ENCODE measurements at regions not wholly inside any gene's neighbourhood (a gene's known extent, or its start where the extent isn't known, plus 50 kb on each side); places are given as distances from the start of the nearest gene placed in this dataset.

DNA sequence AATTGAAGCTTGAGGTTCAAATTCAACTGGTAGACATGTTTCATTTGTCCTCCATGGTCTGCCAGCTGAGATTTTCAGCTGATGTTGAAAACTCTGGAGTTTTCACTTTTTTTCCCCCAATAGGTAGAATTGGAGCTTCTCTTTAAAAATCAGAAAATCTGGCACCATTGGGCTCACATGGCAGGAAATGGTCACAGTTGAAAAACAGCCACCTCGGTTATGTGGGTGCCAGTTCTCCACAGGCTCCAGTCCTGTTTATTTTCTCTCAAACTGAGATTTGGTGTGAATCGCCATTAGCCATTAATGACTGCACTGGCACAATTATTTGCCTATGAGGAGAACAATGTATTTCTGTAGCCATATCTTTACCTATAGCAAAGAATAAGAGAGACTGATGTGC, 171.4 kb upstream of the TFAP2D start:
- H3K36me3 ChIP-seq (ENCODE audit: control insufficient read depth in 2 of 2, insufficient read depth in 1 of 2, low read length in 2 of 2): no peaks in the 10 kb centered on the region
- ChIA-PET CTCF (no interaction called here), POLR2A (no interaction called here)
- H3K9me3 ChIP-seq (ENCODE audit: control insufficient read depth, insufficient read depth, low read depth, low read length): no peaks in the 10 kb centered on the region
- no peak overlapping the region for H3K27ac ChIP-seq (ENCODE audit: extremely low read depth, low read depth, low read length)
- no peak for TF ChIP-seq ZNF404 (tag by site-specific recombination; IDR thresholded peaks at IDR 0.05)
- no peak for TF ChIP-seq TRIM28 (IDR thresholded peaks at IDR 0.05; ENCODE audit: borderline replicate concordance, low read length)
- TF ChIP-seq ZNF701 (tag by site-specific recombination; IDR thresholded peaks at IDR 0.05): no peak
- no peak for TF ChIP-seq ZNF623 (tag by site-specific recombination; IDR thresholded peaks at IDR 0.05)
- no peak for TF ChIP-seq ZNF302 (tag by site-specific recombination; IDR thresholded peaks at IDR 0.05; ENCODE audit: low read depth)
- TF ChIP-seq, protein P1, sequence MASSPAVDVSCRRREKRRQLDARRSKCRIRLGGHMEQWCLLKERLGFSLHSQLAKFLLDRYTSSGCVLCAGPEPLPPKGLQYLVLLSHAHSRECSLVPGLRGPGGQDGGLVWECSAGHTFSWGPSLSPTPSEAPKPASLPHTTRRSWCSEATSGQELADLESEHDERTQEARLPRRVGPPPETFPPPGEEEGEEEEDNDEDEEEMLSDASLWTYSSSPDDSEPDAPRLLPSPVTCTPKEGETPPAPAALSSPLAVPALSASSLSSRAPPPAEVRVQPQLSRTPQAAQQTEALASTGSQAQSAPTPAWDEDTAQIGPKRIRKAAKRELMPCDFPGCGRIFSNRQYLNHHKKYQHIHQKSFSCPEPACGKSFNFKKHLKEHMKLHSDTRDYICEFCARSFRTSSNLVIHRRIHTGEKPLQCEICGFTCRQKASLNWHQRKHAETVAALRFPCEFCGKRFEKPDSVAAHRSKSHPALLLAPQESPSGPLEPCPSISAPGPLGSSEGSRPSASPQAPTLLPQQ (tag by site-specific recombination; IDR thresholded peaks at IDR 0.05): no peak
- TF ChIP-seq RBAK (tag by site-specific recombination; IDR thresholded peaks at IDR 0.05): no peak
- TF ChIP-seq, protein P2, sequence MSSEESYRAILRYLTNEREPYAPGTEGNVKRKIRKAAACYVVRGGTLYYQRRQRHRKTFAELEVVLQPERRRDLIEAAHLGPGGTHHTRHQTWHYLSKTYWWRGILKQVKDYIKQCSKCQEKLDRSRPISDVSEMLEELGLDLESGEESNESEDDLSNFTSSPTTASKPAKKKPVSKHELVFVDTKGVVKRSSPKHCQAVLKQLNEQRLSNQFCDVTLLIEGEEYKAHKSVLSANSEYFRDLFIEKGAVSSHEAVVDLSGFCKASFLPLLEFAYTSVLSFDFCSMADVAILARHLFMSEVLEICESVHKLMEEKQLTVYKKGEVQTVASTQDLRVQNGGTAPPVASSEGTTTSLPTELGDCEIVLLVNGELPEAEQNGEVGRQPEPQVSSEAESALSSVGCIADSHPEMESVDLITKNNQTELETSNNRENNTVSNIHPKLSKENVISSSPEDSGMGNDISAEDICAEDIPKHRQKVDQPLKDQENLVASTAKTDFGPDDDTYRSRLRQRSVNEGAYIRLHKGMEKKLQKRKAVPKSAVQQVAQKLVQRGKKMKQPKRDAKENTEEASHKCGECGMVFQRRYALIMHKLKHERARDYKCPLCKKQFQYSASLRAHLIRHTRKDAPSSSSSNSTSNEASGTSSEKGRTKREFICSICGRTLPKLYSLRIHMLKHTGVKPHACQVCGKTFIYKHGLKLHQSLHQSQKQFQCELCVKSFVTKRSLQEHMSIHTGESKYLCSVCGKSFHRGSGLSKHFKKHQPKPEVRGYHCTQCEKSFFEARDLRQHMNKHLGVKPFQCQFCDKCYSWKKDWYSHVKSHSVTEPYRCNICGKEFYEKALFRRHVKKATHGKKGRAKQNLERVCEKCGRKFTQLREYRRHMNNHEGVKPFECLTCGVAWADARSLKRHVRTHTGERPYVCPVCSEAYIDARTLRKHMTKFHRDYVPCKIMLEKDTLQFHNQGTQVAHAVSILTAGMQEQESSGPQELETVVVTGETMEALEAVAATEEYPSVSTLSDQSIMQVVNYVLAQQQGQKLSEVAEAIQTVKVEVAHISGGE (tag by site-specific recombination; conservative IDR thresholded peaks at IDR 0.05; ENCODE audit: low read depth): no peak
- no peak for TF ChIP-seq ZNF16 (tag by site-specific recombination; IDR thresholded peaks at IDR 0.05; ENCODE audit: low read depth)
- TF ChIP-seq, protein P3, sequence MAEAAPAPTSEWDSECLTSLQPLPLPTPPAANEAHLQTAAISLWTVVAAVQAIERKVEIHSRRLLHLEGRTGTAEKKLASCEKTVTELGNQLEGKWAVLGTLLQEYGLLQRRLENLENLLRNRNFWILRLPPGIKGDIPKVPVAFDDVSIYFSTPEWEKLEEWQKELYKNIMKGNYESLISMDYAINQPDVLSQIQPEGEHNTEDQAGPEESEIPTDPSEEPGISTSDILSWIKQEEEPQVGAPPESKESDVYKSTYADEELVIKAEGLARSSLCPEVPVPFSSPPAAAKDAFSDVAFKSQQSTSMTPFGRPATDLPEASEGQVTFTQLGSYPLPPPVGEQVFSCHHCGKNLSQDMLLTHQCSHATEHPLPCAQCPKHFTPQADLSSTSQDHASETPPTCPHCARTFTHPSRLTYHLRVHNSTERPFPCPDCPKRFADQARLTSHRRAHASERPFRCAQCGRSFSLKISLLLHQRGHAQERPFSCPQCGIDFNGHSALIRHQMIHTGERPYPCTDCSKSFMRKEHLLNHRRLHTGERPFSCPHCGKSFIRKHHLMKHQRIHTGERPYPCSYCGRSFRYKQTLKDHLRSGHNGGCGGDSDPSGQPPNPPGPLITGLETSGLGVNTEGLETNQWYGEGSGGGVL (tag by site-specific recombination; IDR thresholded peaks at IDR 0.05): no peak
- TF ChIP-seq ZNF510 (tag by site-specific recombination; IDR thresholded peaks at IDR 0.05; ENCODE audit: insufficient replicate concordance): no peak
- TF ChIP-seq ZIC2 (tag by site-specific recombination; IDR thresholded peaks at IDR 0.05): no peak
- no peak for TF ChIP-seq ZNF549 (tag by site-specific recombination; IDR thresholded peaks at IDR 0.05)
- no peak overlapping the region for H3K4me3 ChIP-seq (ENCODE audit: low read depth, low read length)
- no peaks in the 10 kb centered on the region for H3K4me1 ChIP-seq (ENCODE audit: control insufficient read depth, insufficient read depth, low read length)

DNA sequence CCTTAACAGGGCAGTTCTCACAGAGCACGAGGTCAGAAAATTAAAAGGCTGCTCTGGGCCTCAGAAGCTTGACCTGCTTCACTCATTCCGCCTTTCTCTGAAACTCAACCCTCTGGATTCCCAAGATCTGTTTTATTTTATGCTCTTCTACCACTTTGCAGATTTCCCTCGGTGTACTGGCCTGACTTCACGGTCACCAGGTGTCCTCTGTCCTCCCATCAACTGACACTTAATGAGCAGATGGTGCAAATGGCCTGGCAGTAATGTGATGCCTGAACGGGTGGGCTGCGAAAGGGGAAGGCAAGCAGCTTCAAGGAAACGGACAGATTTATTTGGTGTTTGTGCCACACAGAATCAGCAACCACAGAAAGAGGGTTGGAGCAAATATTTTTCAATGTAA, 169.7 kb upstream of the TFAP2D start:
- ChIA-PET POLR2A (no interaction called here), CTCF (no interaction called here)
- TF ChIP-seq ZNF624 (tag by site-specific recombination; IDR thresholded peaks at IDR 0.05) (no peak), ZNF76 (tag by site-specific recombination; IDR thresholded peaks at IDR 0.05; ENCODE audit: borderline replicate concordance, low read depth) (no peak), ZNF621 (tag by site-specific recombination; IDR thresholded peaks at IDR 0.05) (no peak), ZNF221 (tag by site-specific recombination; IDR thresholded peaks at IDR 0.05; ENCODE audit: borderline replicate concordance) (no peak), ZNF391 (tag by site-specific recombination; IDR thresholded peaks at IDR 0.05; ENCODE audit: borderline replicate concordance, low read depth) (no peak), ZSCAN16 (tag by site-specific recombination; IDR thresholded peaks at IDR 0.05) (no peak), PRDM1 (tag by site-specific recombination; IDR thresholded peaks at IDR 0.05) (no peak), ZNF610 (tag by site-specific recombination; IDR thresholded peaks at IDR 0.05; ENCODE audit: borderline replicate concordance) (no peak), FEZF1 (tag by site-specific recombination; IDR thresholded peaks at IDR 0.05) (no peak), SALL2 (tag by site-specific recombination; IDR thresholded peaks at IDR 0.05; ENCODE audit: borderline replicate concordance) (no peak), ZNF174 (tag by site-specific recombination; IDR thresholded peaks at IDR 0.05) (no peak), ZNF777 (tag by site-specific recombination; IDR thresholded peaks at IDR 0.05; ENCODE audit: borderline replicate concordance) (no peak), ZNF239 (tag by site-specific recombination; IDR thresholded peaks at IDR 0.05) (no peak), ZSCAN30 (tag by site-specific recombination; IDR thresholded peaks at IDR 0.05) (no peak)
- TF ChIP-seq, protein P4, sequence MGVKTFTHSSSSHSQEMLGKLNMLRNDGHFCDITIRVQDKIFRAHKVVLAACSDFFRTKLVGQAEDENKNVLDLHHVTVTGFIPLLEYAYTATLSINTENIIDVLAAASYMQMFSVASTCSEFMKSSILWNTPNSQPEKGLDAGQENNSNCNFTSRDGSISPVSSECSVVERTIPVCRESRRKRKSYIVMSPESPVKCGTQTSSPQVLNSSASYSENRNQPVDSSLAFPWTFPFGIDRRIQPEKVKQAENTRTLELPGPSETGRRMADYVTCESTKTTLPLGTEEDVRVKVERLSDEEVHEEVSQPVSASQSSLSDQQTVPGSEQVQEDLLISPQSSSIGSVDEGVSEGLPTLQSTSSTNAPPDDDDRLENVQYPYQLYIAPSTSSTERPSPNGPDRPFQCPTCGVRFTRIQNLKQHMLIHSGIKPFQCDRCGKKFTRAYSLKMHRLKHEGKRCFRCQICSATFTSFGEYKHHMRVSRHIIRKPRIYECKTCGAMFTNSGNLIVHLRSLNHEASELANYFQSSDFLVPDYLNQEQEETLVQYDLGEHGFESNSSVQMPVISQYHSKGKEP (tag by site-specific recombination; IDR thresholded peaks at IDR 0.05): no peak
- Histone ChIP-seq H3K4me3 (ENCODE audit: low read depth, low read length) (no peak overlapping the region), H3K4me1 (ENCODE audit: control insufficient read depth, insufficient read depth, low read length) (no peaks in the 10 kb centered on the region), H3K9me3 (ENCODE audit: control insufficient read depth, insufficient read depth, low read depth, low read length) (no peaks in the 10 kb centered on the region), H3K36me3 (ENCODE audit: control insufficient read depth in 2 of 2, insufficient read depth in 1 of 2, low read length in 2 of 2) (no peaks in the 10 kb centered on the region), H3K27ac (ENCODE audit: extremely low read depth, low read depth, low read length) (no peak overlapping the region)

All from HEK293 (cell line).